BLaER1 (cell line): ENCODE measurements at regions not wholly inside any gene's neighbourhood (a gene's known extent, or its start where the extent isn't known, plus 50 kb on each side); places are given as distances from the start of the nearest gene placed in this dataset.

Source experiments
- H3K27ac ChIP-seq: shearing (Covaris generic); formaldehyde crosslinking; 2 replicates; pipeline ENCODE4 v1.8.1; 2022
- H3K27me3 ChIP-seq: shearing (Covaris generic); formaldehyde crosslinking; 2 replicates; pipeline ENCODE4 v1.8.1; 2022
- H3K36me3 ChIP-seq: shearing (Covaris generic); formaldehyde crosslinking; 2 replicates; pipeline ENCODE4 v1.8.1; 2022
- H3K4me1 ChIP-seq: shearing (Covaris generic); formaldehyde crosslinking; 2 replicates; pipeline ENCODE4 v1.8.1; 2022
- H3K4me2 ChIP-seq: shearing (Covaris generic); formaldehyde crosslinking; 2 replicates; pipeline ENCODE4 v1.8.1; 2022
- H3K4me3 ChIP-seq: shearing (Covaris generic); formaldehyde crosslinking; 2 replicates; pipeline ENCODE4 v1.8.1; 2022
- H3K9ac ChIP-seq: shearing (Covaris generic); formaldehyde crosslinking; 2 replicates; pipeline ENCODE4 v1.8.1; 2022
- H3K9me3 ChIP-seq: shearing (Covaris generic); formaldehyde crosslinking; 2 replicates; pipeline ENCODE4 v1.8.1; 2022
- H4K20me1 ChIP-seq: shearing (Covaris generic); formaldehyde crosslinking; 2 replicates; pipeline ENCODE4 v1.8.1; 2022
- Cebpa-rat ChIP-seq: shearing (Covaris generic); IDR thresholded peaks from 2 replicates; pipeline ENCODE4 v1.8.1; 2022

- H3K27me3 ChIP-seq = no peaks in the 10 kb centered on the region
- H4K20me1 ChIP-seq = no peaks in the 10 kb centered on the region
- no peaks in the 10 kb centered on the region for H3K9me3 ChIP-seq
- no peak for TF ChIP-seq Cebpa-rat
- H3K27ac ChIP-seq = no peak overlapping the region
- H3K36me3 ChIP-seq = no peaks in the 10 kb centered on the region
- no peak overlapping the region for H3K9ac ChIP-seq
- H3K4me3 ChIP-seq = no peak overlapping the region
- peaks cover 7% of the 10 kb centered on the region; the same call in 1 of the 2 replicates for H3K4me1 ChIP-seq
- H3K4me2 ChIP-seq = no peak overlapping the region
Measured at GRCh38 chr10:112078003-112078402, 105.6 kb downstream of the GPAM start.

GRCh38 chr10:112080231-112080630 is 103.3 kb downstream of the GPAM start:
- Histone ChIP-seq H3K27me3 (no peaks in the 10 kb centered on the region), H3K9ac (no peak overlapping the region), H3K9me3 (no peaks in the 10 kb centered on the region), H3K4me3 (no peak overlapping the region), H3K4me2 (no peak overlapping the region), H4K20me1 (no peaks in the 10 kb centered on the region), H3K4me1 (peaks cover 7% of the 10 kb centered on the region; the same call in 1 of the 2 replicates), H3K27ac (no peak overlapping the region), H3K36me3 (no peaks in the 10 kb centered on the region)
- no peak for TF ChIP-seq Cebpa-rat

- no peak for TF ChIP-seq Cebpa-rat
- no peak overlapping the region for H3K4me3 ChIP-seq
- H3K27ac ChIP-seq = no peak overlapping the region
- H3K27me3 ChIP-seq = no peaks in the 10 kb centered on the region
- H3K4me1 ChIP-seq = peaks cover 7% of the 10 kb centered on the region; the same call in 1 of the 2 replicates
- no peaks in the 10 kb centered on the region for H3K9me3 ChIP-seq
- H3K36me3 ChIP-seq = no peaks in the 10 kb centered on the region
- no peak overlapping the region for H3K4me2 ChIP-seq
- H3K9ac ChIP-seq = no peak overlapping the region
- H4K20me1 ChIP-seq = no peaks in the 10 kb centered on the region
Measured at GRCh38 chr10:112082120-112082519, 101.4 kb downstream of the GPAM start.

GRCh38 chr10:112083472-112083871 is 100.1 kb downstream of the GPAM start:
- peaks cover 7% of the 10 kb centered on the region; the same call in 1 of the 2 replicates for H3K4me1 ChIP-seq
- H3K9me3 ChIP-seq = no peaks in the 10 kb centered on the region
- no peak for TF ChIP-seq Cebpa-rat
- no peak overlapping the region for H3K27ac ChIP-seq
- no peak overlapping the region for H3K9ac ChIP-seq
- no peaks in the 10 kb centered on the region for H3K27me3 ChIP-seq
- H3K36me3 ChIP-seq = no peaks in the 10 kb centered on the region
- no peak overlapping the region for H3K4me2 ChIP-seq
- no peaks in the 10 kb centered on the region for H4K20me1 ChIP-seq
- no peak overlapping the region for H3K4me3 ChIP-seq

- no peaks in the 10 kb centered on the region for H4K20me1 ChIP-seq
- no peak overlapping the region for H3K4me2 ChIP-seq
- no peaks in the 10 kb centered on the region for H3K9me3 ChIP-seq
- no peaks in the 10 kb centered on the region for H3K4me1 ChIP-seq
- no peak for TF ChIP-seq Cebpa-rat
- H3K4me3 ChIP-seq = no peak overlapping the region
- H3K36me3 ChIP-seq = no peaks in the 10 kb centered on the region
- H3K27me3 ChIP-seq = no peaks in the 10 kb centered on the region
- no peak overlapping the region for H3K9ac ChIP-seq
- H3K27ac ChIP-seq = no peak overlapping the region
Measured at GRCh38 chr10:112087953-112088456, 95.6 kb downstream of the GPAM start.

GRCh38 chr10:112091703-112092102 is 91.9 kb downstream of the GPAM start:
- Histone ChIP-seq H3K4me1 (no peaks in the 10 kb centered on the region), H3K9me3 (no peaks in the 10 kb centered on the region), H3K27ac (no peak overlapping the region), H3K4me3 (no peak overlapping the region), H3K9ac (no peak overlapping the region), H3K4me2 (no peak overlapping the region), H3K27me3 (no peaks in the 10 kb centered on the region), H3K36me3 (no peaks in the 10 kb centered on the region), H4K20me1 (no peaks in the 10 kb centered on the region)
- TF ChIP-seq Cebpa-rat = no peak

- Histone ChIP-seq H3K27ac (no peak overlapping the region), H3K4me2 (no peak overlapping the region), H3K4me1 (no peaks in the 10 kb centered on the region)
Measured at GRCh38 chr10:112092519-112092918, 91.0 kb downstream of the GPAM start.

GRCh38 chr10:112094984-112095383 is 88.6 kb downstream of the GPAM start:
- no peak overlapping the region for H3K27ac ChIP-seq
- no peak overlapping the region for H3K4me2 ChIP-seq
- no peak overlapping the region for H3K4me3 ChIP-seq
- H3K9ac ChIP-seq = no peak overlapping the region
- no peaks in the 10 kb centered on the region for H3K27me3 ChIP-seq
- no peaks in the 10 kb centered on the region for H3K36me3 ChIP-seq
- no peaks in the 10 kb centered on the region for H3K9me3 ChIP-seq
- H3K4me1 ChIP-seq = no peaks in the 10 kb centered on the region
- no peak for TF ChIP-seq Cebpa-rat
- H4K20me1 ChIP-seq = no peaks in the 10 kb centered on the region

More at GRCh38 chr10:112092519-112092918, 91.0 kb downstream of the GPAM start:
- no peak overlapping the region for H3K4me3 ChIP-seq
- no peak for TF ChIP-seq Cebpa-rat
- H3K9ac ChIP-seq = no peak overlapping the region
- H4K20me1 ChIP-seq = no peaks in the 10 kb centered on the region
- no peaks in the 10 kb centered on the region for H3K27me3 ChIP-seq
- H3K9me3 ChIP-seq = no peaks in the 10 kb centered on the region
- H3K36me3 ChIP-seq = no peaks in the 10 kb centered on the region

GRCh38 chr10:112095731-112096130 is 87.8 kb downstream of the GPAM start:
- Histone ChIP-seq H3K27me3 (no peaks in the 10 kb centered on the region), H3K36me3 (no peaks in the 10 kb centered on the region), H4K20me1 (no peaks in the 10 kb centered on the region), H3K4me2 (no peak overlapping the region), H3K4me3 (no peak overlapping the region), H3K27ac (no peak overlapping the region), H3K9ac (no peak overlapping the region), H3K9me3 (no peaks in the 10 kb centered on the region), H3K4me1 (no peaks in the 10 kb centered on the region)
- TF ChIP-seq Cebpa-rat = no peak

GRCh38 chr10:112098682-112099081 is 84.9 kb downstream of the GPAM start:
- TF ChIP-seq Cebpa-rat = no peak
- H4K20me1 ChIP-seq = no peaks in the 10 kb centered on the region
- H3K4me1 ChIP-seq = no peaks in the 10 kb centered on the region
- no peaks in the 10 kb centered on the region for H3K36me3 ChIP-seq
- H3K4me2 ChIP-seq = no peak overlapping the region
- H3K27me3 ChIP-seq = no peaks in the 10 kb centered on the region
- H3K27ac ChIP-seq = no peak overlapping the region
- H3K9me3 ChIP-seq = no peaks in the 10 kb centered on the region
- H3K4me3 ChIP-seq = no peak overlapping the region
- no peak overlapping the region for H3K9ac ChIP-seq
